Activated B cell treated with CpG ODN at 0.5 μM for 24 hours (primary cell): ENCODE measurements at regions not wholly inside any gene's neighbourhood (a gene's known extent, or its start where the extent isn't known, plus 50 kb on each side); places are given as distances from the start of the nearest gene placed in this dataset.

ENCODE experiments used
- ATAC-seq: fragments of 200-7000 bp; cut with Tn5 transposase; one replicate; pipeline ENCODE4 v1.10.0; 2021; ENCODE audit warnings: low read depth, mild to moderate bottlenecking, moderate library complexity
- CTCF ChIA-PET: fragments of 350-600 bp; sonication (Branson Sonifier 250); formaldehyde crosslinking; loops from one replicate; lab custom pipeline; 2021; ENCODE audit warnings: antibody characterized with exemption; lab: Charles Lee
- POLR2A ChIA-PET: fragments of 350-600 bp; sonication (Branson Sonifier 250); formaldehyde crosslinking; loops from one replicate; lab custom pipeline; 2021; ENCODE audit warnings: antibody characterized with exemption; lab: Charles Lee
- DNase-seq: peaks from one replicate; pipeline ENCODE4 v3.0.0; 2022
- H3K27ac Mint-ChIP-seq: one replicate; pipeline ENCODE4 v1.8.0; 2020; ENCODE audit warnings: mixed read lengths
- H3K27me3 Mint-ChIP-seq: one replicate; pipeline ENCODE4 v1.8.0; 2021; ENCODE audit warnings: mixed read lengths
- H3K36me3 Mint-ChIP-seq: one replicate; pipeline ENCODE4 v1.8.0; 2021; ENCODE audit warnings: low read depth, mixed read lengths
- H3K4me1 Mint-ChIP-seq: one replicate; pipeline ENCODE4 v1.8.0; 2021; ENCODE audit warnings: mixed read lengths
- H3K4me3 Mint-ChIP-seq: one replicate; pipeline ENCODE4 v1.8.0; 2020; ENCODE audit warnings: mild to moderate bottlenecking, mixed read lengths
- H3K9me3 Mint-ChIP-seq: one replicate; pipeline ENCODE4 v1.8.0; 2020; ENCODE audit warnings: mixed read lengths
- CTCF ChIP-seq: fragments of 200-600 bp; IDR thresholded peaks from one replicate; pipeline ENCODE4 v1.8.0; 2022; ENCODE audit warnings: antibody characterized with exemption, mild to moderate bottlenecking
- intact Hi-C: fragments of 100-400 bp; cut with micrococcal nuclease; formaldehyde crosslinking; loops from one replicate; pipeline ENCODE4 v1.15.1; 2024

GRCh38 chr10:20688797-20689544, 208.1 kb downstream of the NEBL start:
- Mint-ChIP-seq H3K4me1 (no peaks in the 10 kb centered on the region), H3K27ac (no peak overlapping the region), H3K4me3 (no peak overlapping the region), H3K36me3 (no peaks in the 10 kb centered on the region), H3K9me3 (peaks cover 3% of the 10 kb centered on the region), H3K27me3 (no peaks in the 10 kb centered on the region)
- ChIA-PET CTCF (no interaction called here), POLR2A (no interaction called here)
- ATAC-seq (no peak), DNase-seq (no peak)
- intact Hi-C loops = no loop called here
- TF ChIP-seq CTCF = no peak

- Mint-ChIP-seq H3K27me3 (no peaks in the 10 kb centered on the region), H3K4me1 (no peaks in the 10 kb centered on the region), H3K4me3 (no peak overlapping the region), H3K36me3 (no peaks in the 10 kb centered on the region), H3K9me3 (peaks cover 6% of the 10 kb centered on the region), H3K27ac (no peak overlapping the region)
- intact Hi-C loops = no loop called here
- ChIA-PET POLR2A (no interaction called here), CTCF (no interaction called here)
- no peak for DNase-seq
- no peak for ATAC-seq
- TF ChIP-seq CTCF = no peak
These were observed 211.0 kb downstream of the NEBL start for GRCh38 chr10:20686015-20686635.

GRCh38 chr10:20685462-20685861, 211.6 kb downstream of the NEBL start:
- H3K9me3 Mint-ChIP-seq = peaks cover 3% of the 10 kb centered on the region
- no peaks in the 10 kb centered on the region for H3K27me3 Mint-ChIP-seq
- no peak overlapping the region for H3K27ac Mint-ChIP-seq
- no peaks in the 10 kb centered on the region for H3K4me1 Mint-ChIP-seq
- H3K4me3 Mint-ChIP-seq = no peak overlapping the region
- intact Hi-C loops = no loop called here
- POLR2A ChIA-PET = no interaction called here
- ATAC-seq (no peak), DNase-seq (no peak)
- CTCF ChIA-PET = no interaction called here
- H3K36me3 Mint-ChIP-seq = no peaks in the 10 kb centered on the region
- TF ChIP-seq CTCF = no peak

GRCh38 chr10:20683345-20683744, 213.8 kb downstream of the NEBL start:
- no peaks in the 10 kb centered on the region for H3K27me3 Mint-ChIP-seq
- ATAC-seq (no peak), DNase-seq (no peak)
- H3K4me1 Mint-ChIP-seq = no peaks in the 10 kb centered on the region
- no peak overlapping the region for H3K4me3 Mint-ChIP-seq
- ChIA-PET POLR2A (no interaction called here), CTCF (no interaction called here)
- intact Hi-C loops = no loop called here
- H3K36me3 Mint-ChIP-seq = no peaks in the 10 kb centered on the region
- no peak overlapping the region for H3K27ac Mint-ChIP-seq
- TF ChIP-seq CTCF = no peak
- peaks cover 3% of the 10 kb centered on the region for H3K9me3 Mint-ChIP-seq

- no peaks in the 10 kb centered on the region for H3K27me3 Mint-ChIP-seq
- ChIA-PET POLR2A (no interaction called here), CTCF (no interaction called here)
- H3K36me3 Mint-ChIP-seq = no peaks in the 10 kb centered on the region
- ATAC-seq (no peak), DNase-seq (no peak)
- H3K27ac Mint-ChIP-seq = no peak overlapping the region
- TF ChIP-seq CTCF = no peak
- peaks cover 3% of the 10 kb centered on the region for H3K9me3 Mint-ChIP-seq
- intact Hi-C loops = no loop called here
- no peak overlapping the region for H3K4me3 Mint-ChIP-seq
- no peaks in the 10 kb centered on the region for H3K4me1 Mint-ChIP-seq
These were observed 214.3 kb downstream of the NEBL start for GRCh38 chr10:20682782-20683181.
